Spleen (tissue), 11 donors: ENCODE measurements at regions not wholly inside any gene's neighbourhood (a gene's known extent, or its start where the extent isn't known, plus 50 kb on each side); places are given as distances from the start of the nearest gene placed in this dataset.

ENCODE experiments used
- DNase-seq: peaks from one replicate; pipeline ENCODE4 v3.0.0-alpha.2; 2020
- H3K27ac ChIP-seq, 8 donors: fragments of 200-600 bp; sonication (generic) in 7 of 8; 1 replicate in 4 of 8; 2 replicates in 4 of 8; pipeline versions ENCODE4 v1.5.0 to v1.8.0; 2016 to 2021; ENCODE audit warnings: inconsistent platforms in 4 of 8, mild to moderate bottlenecking in 4 of 8, moderate library complexity in 1 of 8
- H3K27me3 ChIP-seq, 7 donors: fragments of 200-600 bp; sonication (generic) in 6 of 7; replicated peaks in 1 of 7; 1 replicate in 4 of 7; 2 replicates in 3 of 7; pipeline versions ENCODE4 v1.5.0 to v1.8.0; 2016 to 2021; ENCODE audit warnings: inconsistent platforms in 3 of 7, mild to moderate bottlenecking in 1 of 7
- H3K36me3 ChIP-seq, 6 donors: fragments of 200-600 bp; sonication (generic) in 5 of 6; 1 replicate in 4 of 6; 2 replicates in 2 of 6; pipeline versions ENCODE4 v1.5.0 to v1.8.0; 2016 to 2021; ENCODE audit warnings: inconsistent platforms in 2 of 6
- H3K4me1 ChIP-seq, 6 donors: fragments of 200-600 bp; sonication (generic) in 5 of 6; 1 replicate in 3 of 6; 2 replicates in 3 of 6; pipeline versions ENCODE4 v1.5.0 to v1.8.0; 2016 to 2021; ENCODE audit warnings: inconsistent platforms in 3 of 6
- H3K4me3 ChIP-seq, 8 donors: fragments of 200-600 bp; sonication (generic) in 7 of 8; 1 replicate in 4 of 8; 2 replicates in 4 of 8; pipeline versions ENCODE4 v1.5.0 to v1.8.0; 2016 to 2021; ENCODE audit warnings: inconsistent platforms in 4 of 8, mild to moderate bottlenecking in 4 of 8, moderate library complexity in 2 of 8
- H3K9me3 ChIP-seq, 8 donors: fragments of 200-600 bp; sonication (generic) in 7 of 8; 1 replicate in 4 of 8; 2 replicates in 4 of 8; pipeline versions ENCODE4 v1.5.0 to v1.8.0; 2016 to 2021; ENCODE audit warnings: inconsistent platforms in 4 of 8
- POLR2A ChIP-seq, 3 donors: fragments of 450-650 bp; IDR thresholded peaks; one replicate each; pipeline ENCODE4 v1.5.1; 2017; ENCODE audit warnings: antibody characterized with exemption in 3 of 3, mild to moderate bottlenecking in 1 of 3
- POLR2AphosphoS5 ChIP-seq, 3 donors: sonication (generic); formaldehyde crosslinking; IDR thresholded peaks; one replicate each; pipeline ENCODE4 v1.5.1; 2017; ENCODE audit warnings: antibody characterized with exemption in 3 of 3
- WGBS, 5 donors: extraction: QIAGEN DNeasy Blood & Tissue Kit in 3 of 5; methylation state at CpG; one replicate each; pipeline versions ENCODE4 v1.1.5 to v1.1.7; 2013 to 2018; 5-methylcytosine and 5-hydroxymethylcytosine counted together
- intact Hi-C: fragments of 100-400 bp; cut with DNase I; formaldehyde crosslinking; loops from one replicate; pipeline ENCODE4 v1.15.0; 2023; ENCODE audit warnings: low total_unique reads
- TF ChIP-seq, protein P1 (sequence below), 11 experiments: fragments of 200-600 bp in 7 of 11; fragments of 450-650 bp in 4 of 11; sonication (generic) in 4 of 11; IDR thresholded peaks in 8 of 11; conservative IDR thresholded peaks in 3 of 11; 1 replicate in 7 of 11; 2 replicates in 4 of 11; pipeline versions ENCODE4 v1.4.0 to v1.8.0; 2016 to 2021; ENCODE audit warnings: antibody characterized with exemption in 11 of 11, inconsistent platforms in 4 of 11, mild to moderate bottlenecking in 1 of 11
- donor health status: healthy with polysubstance abuse.
- donor health status: DM: no; HTN: no; CAD: no; lungs with moderate emphysema.
- donor health status: DM: no; HTN: no; CAD: no.
- donor health status: Bipolar disorder and iron deficiency.
- donor health status: healthy.
- donor health status: DM: no; HTN: no; CAD: no.
- donor health status: DM: yes; HTN: yes; CAD: no.

DNA sequence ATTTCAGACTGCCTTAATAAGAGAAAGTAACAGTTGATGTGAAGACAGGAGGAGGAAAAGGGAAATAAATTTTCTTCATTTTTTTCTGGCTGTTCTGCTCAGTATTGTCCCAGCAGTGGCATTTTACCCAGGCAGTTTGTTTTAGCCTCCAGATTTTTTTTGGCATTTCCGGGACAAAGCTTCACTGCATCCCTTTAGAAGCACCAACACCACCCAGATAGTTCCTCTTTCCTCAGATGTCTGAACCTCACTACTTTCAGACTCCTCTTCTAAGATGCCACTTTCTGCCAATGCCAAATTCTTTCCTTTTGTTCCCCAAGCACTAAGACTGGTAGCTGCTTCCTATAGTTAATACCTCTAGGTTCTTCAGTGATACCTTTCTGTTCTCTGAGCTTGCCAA lies 480.1 kb upstream of the SLC10A2 start:
- no peak for TF ChIP-seq POLR2AphosphoS5 (IDR thresholded peaks at IDR 0.05)
- no peak for TF ChIP-seq POLR2A (IDR thresholded peaks at IDR 0.05)
- Histone ChIP-seq H3K9me3 (peaks cover 0 to 56% (median 48%) of the 10 kb centered on the region in 8 donors), H3K27me3 (no peaks in the 10 kb centered on the region), H3K4me1 (no peaks in the 10 kb centered on the region), H3K36me3 (no peaks in the 10 kb centered on the region), H3K4me3 (no peak overlapping the region), H3K27ac (no peak overlapping the region)
- no peak for DNase-seq
- intact Hi-C loops, result no loop called here
- 34 to 84% (median 53%) methylated on average over 1 of the region's 1 CpG for WGBS, 5 donors

DNA sequence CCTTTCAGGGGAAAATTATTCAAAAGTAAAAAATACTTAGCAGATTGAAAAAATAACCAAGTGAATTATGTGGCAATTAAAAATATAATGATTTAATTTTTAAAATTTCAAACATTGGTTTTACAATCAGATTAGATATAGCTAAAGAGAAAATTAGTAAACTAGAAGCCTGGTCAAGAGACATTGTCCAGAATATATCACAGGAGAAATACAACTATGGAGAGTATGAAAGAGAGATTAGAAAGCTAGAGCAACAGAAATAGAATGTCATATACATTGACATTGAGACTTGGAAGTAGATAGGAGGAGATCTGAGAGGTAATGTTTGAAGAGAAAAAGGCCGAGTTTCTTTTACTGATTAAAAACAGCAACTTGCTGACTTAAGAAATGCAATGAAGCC lies 476.4 kb upstream of the SLC10A2 start:
- Histone ChIP-seq H3K27ac (no peak overlapping the region), H3K4me1 (no peaks in the 10 kb centered on the region), H3K36me3 (no peaks in the 10 kb centered on the region), H3K4me3 (no peak overlapping the region), H3K9me3 (peaks cover 0 to 56% (median 49%) of the 10 kb centered on the region in 8 donors), H3K27me3 (no peaks in the 10 kb centered on the region)
- 0 to 92% (median 46%) methylated on average over 1 of the region's 1 CpG for WGBS, 5 donors
- intact Hi-C loops, result no loop called here
- no peak for DNase-seq
- TF ChIP-seq POLR2AphosphoS5 (IDR thresholded peaks at IDR 0.05) (no peak), POLR2A (IDR thresholded peaks at IDR 0.05) (no peak)
- TF ChIP-seq, protein P1, sequence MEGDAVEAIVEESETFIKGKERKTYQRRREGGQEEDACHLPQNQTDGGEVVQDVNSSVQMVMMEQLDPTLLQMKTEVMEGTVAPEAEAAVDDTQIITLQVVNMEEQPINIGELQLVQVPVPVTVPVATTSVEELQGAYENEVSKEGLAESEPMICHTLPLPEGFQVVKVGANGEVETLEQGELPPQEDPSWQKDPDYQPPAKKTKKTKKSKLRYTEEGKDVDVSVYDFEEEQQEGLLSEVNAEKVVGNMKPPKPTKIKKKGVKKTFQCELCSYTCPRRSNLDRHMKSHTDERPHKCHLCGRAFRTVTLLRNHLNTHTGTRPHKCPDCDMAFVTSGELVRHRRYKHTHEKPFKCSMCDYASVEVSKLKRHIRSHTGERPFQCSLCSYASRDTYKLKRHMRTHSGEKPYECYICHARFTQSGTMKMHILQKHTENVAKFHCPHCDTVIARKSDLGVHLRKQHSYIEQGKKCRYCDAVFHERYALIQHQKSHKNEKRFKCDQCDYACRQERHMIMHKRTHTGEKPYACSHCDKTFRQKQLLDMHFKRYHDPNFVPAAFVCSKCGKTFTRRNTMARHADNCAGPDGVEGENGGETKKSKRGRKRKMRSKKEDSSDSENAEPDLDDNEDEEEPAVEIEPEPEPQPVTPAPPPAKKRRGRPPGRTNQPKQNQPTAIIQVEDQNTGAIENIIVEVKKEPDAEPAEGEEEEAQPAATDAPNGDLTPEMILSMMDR (IDR thresholded peaks at IDR 0.05 in 8 of 11, conservative IDR thresholded peaks at IDR 0.05 in 3 of 11), result no peak

DNA sequence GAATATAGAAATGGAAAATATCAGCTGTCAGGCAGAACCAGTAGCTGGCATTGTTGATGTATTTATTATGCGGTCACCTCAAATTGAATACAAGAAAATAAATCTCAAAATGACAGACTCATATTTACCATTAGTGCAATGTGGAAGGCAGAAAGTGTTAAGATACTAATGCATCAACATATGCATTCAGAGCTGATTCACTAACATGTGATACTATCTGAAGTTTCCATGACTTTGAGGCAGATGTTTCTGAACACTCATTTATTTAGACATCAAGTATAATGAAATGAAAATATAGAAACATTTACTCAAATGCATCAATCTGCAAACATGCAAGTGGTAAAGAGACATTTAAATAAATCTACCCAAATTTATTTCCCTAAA lies 474.2 kb upstream of the SLC10A2 start:
- DNase-seq, result no peak
- Histone ChIP-seq H3K27ac (no peak overlapping the region), H3K4me3 (no peak overlapping the region), H3K9me3 (peaks cover 0 to 43% (median 33%) of the 10 kb centered on the region in 8 donors), H3K36me3 (no peaks in the 10 kb centered on the region), H3K4me1 (no peaks in the 10 kb centered on the region), H3K27me3 (no peaks in the 10 kb centered on the region)
- WGBS, 5 donors, result 86 to 98% (median 94%) methylated on average over 1 of the region's 1 CpG
- no peak for TF ChIP-seq POLR2AphosphoS5 (IDR thresholded peaks at IDR 0.05)
- no peak for TF ChIP-seq POLR2A (IDR thresholded peaks at IDR 0.05)
- TF ChIP-seq, protein P1 (IDR thresholded peaks at IDR 0.05 in 8 of 11, conservative IDR thresholded peaks at IDR 0.05 in 3 of 11), result no peak
- intact Hi-C loops, result no loop called here

DNA sequence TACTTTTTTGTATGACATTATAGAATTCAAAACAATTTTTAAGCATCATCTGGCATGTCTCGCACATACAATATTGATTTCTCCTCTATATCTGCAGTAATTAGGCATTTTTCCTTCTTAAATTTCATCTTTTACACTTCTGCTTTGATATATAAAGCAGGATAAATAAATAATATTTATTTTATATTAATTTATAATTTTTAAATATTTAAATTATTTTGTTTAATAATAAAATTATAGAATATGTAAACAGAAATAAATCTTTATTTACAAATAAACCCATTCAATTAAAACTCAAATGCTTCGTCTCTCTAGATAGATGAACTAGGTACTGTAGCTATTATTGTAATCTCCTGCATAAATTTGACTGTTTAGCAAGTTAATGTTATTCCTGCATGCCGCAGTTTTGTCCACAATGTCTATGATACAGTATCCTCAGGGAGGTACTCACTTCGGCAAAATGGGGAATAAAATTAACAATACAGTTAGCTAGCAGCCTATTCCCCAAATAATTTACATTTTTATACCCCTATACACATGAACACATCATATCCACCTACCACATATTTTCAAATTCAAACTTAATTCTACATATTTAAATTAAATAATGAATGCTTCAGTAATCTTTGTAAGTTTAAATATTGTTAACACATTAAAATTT lies 473.6 kb upstream of the SLC10A2 start:
- peaks cover 0 to 38% (median 27%) of the 10 kb centered on the region in 8 donors for H3K9me3 ChIP-seq
- DNase-seq, result no peak
- no peaks in the 10 kb centered on the region for H3K4me1 ChIP-seq
- H3K4me3 ChIP-seq, result no peak overlapping the region
- TF ChIP-seq, protein P1 (IDR thresholded peaks at IDR 0.05 in 8 of 11, conservative IDR thresholded peaks at IDR 0.05 in 3 of 11), result no peak
- TF ChIP-seq POLR2AphosphoS5 (IDR thresholded peaks at IDR 0.05) (no peak), POLR2A (IDR thresholded peaks at IDR 0.05) (no peak)
- 79 to 90% (median 84%) methylated on average over 4 of the region's 4 CpGs for WGBS, 5 donors
- H3K27ac ChIP-seq, result no peak overlapping the region
- H3K36me3 ChIP-seq, result no peaks in the 10 kb centered on the region
- intact Hi-C loops, result no loop called here
- H3K27me3 ChIP-seq, result no peaks in the 10 kb centered on the region
